ENCODE measurements at regions not wholly inside any gene's neighbourhood (a gene's known extent, or its start where the extent isn't known, plus 50 kb on each side); places are given as distances from the start of the nearest gene placed in this dataset.

DNA sequence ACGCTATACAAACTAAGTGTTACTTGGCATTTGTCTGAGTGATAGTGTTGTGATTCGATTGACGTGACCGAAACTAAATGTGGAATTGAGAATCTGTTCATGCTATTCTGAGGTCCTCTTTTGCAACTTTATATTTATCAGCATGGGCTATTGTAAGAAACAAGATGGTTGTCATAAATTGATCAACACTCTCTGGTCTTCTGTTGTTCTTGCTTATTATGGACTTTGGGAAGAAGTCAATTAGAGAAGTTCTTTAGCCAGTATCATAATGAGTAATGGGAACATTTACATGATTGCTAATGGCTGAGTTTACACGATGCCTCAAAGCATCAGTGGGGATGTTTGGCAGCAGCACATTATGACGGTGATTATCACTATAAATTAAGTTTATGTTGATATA is 195.0 kb downstream of the CD83 start:
- H3K36me3 Mint-ChIP-seq = no peaks in the 10 kb centered on the region
- H3K9me3 Mint-ChIP-seq = no peaks in the 10 kb centered on the region
- peaks cover 8% of the 10 kb centered on the region for H3K27me3 Mint-ChIP-seq
- no peak overlapping the region for H3K27ac Mint-ChIP-seq
- CTCF ChIA-PET = no interaction called here
- DNase-seq = no peak
- no peak overlapping the region for H3K4me3 Mint-ChIP-seq
- H3K4me1 Mint-ChIP-seq = peaks cover 9% of the 10 kb centered on the region

DNA sequence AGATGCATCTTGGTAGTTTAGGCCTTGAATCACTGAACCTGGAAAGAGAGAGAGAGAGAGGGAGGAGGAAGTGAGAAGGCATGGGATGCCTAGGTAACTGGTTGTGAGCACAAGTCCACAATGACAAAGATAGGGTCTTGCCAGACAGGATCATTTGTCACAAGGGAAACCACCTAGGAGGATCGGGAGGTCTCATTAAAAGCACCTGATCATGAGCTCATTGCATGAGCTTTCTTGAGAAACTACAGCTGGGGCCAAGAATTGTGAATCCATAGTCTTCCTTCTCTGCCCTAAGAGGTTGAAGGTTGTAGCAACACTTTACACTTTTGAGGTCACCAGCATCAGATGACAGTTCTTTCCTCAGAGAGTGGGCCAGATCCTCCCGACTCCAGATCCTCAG is 195.7 kb downstream of the CD83 start:
- H3K4me1 Mint-ChIP-seq = peaks cover 9% of the 10 kb centered on the region

DNA sequence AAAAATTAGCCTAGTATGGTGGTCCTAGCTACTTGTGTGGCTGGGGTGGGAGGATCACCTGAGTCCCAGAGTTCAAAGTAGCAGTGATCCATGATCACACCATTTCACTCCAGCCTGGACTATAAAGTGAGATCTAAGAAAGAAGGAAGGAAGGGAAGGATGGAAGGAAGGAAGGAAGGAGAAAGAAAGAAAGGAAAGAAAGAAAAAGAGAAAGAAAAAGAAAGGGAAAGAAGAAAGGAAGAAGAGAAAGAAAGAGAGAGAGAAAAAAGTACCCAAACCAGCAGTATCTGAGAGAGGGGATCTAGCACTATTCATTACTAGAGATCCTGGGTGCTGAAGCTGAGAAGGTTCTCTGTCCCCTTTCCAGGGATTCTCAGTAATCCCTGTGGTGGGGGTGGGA is 197.8 kb downstream of the CD83 start:
- Mint-ChIP-seq H3K36me3 (no peaks in the 10 kb centered on the region), H3K9me3 (no peaks in the 10 kb centered on the region)
- CTCF ChIA-PET = no interaction called here

More for the DNA sequence above, 195.7 kb downstream of the CD83 start:
- Mint-ChIP-seq H3K36me3 (no peaks in the 10 kb centered on the region), H3K27me3 (peaks cover 4% of the 10 kb centered on the region), H3K9me3 (no peaks in the 10 kb centered on the region), H3K4me3 (no peak overlapping the region), H3K27ac (no peak overlapping the region)
- CTCF ChIA-PET = no interaction called here
- DNase-seq = no peak

DNA sequence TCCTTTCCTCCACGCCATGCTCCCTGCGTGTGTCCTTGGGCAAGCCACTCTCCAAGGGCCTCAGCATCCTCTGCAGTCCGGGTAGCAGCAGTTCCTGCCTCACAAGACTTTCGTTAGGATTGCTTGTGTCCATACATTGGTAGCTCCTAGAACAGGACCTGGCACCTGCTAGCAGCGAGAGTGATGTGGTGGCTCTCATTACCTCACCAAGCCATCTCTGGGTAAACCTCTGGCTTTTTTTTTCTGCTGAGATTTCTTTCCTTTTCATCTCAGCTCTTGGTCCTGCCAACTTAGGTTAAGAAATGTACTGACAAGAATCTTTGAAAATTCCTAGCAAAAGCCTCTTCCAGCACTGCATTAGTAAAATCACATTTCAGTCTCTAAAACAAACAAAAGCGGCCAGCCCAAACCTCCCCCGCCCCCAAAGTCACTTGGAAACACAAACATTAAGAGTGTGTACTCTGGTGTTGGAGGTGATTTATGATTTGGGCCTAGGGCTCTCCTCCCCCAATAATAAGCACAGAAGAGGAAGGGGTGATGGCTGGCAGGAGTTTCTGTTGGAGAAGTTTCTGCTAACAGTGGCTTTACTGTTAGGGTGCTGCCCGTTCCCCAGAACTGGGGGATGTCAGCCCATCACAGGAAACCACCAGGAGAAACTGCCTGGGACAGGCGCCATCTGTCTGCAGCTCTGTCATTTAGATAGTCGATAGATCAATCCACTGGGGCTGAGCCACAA is 199.2 kb downstream of the CD83 start:
- CTCF ChIA-PET = interaction anchor here (0.6 to 2.4 kb wide), 12 partner anchors 26 to 1024 kb away, joined by 3 to 11 read pairs (median 3); no protein-coding TSS in a partner anchor
- no peak overlapping the region for H3K4me3 Mint-ChIP-seq

More for the DNA sequence above, 197.8 kb downstream of the CD83 start:
- DNase-seq = no peak
- no peak overlapping the region for H3K27ac Mint-ChIP-seq
- no peak overlapping the region for H3K4me3 Mint-ChIP-seq
- peaks cover 9% of the 10 kb centered on the region for H3K4me1 Mint-ChIP-seq
- H3K27me3 Mint-ChIP-seq = peaks cover 4% of the 10 kb centered on the region

DNA sequence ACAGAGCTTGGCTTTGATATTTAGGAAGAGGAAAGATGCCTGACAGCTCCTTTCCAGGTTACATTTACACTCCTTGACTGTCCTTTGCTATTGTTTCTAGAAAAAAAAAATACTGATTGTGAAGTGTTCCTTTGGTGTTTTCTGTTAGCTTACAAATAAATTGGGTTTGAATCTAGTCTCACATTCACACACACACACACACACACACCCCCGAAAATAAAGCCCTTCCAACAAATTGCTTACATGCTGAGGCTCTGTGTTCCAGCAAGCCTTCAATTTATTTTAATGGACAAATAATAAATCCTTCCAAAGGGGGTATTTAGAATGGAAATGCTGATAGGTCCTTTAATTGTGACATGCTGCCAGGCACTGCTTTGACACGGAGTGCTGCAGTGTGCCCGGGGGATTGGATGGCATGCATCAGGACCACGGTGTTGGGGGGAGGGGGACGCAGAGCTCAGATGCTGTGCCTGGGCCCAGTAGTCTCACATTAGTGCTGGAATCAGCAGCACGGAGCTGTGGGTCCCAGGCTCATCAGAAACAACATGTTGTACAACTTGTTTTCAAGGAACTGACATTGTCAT is 199.9 kb downstream of the CD83 start:
- DNase-seq = no peak
- peaks cover 13% of the 10 kb centered on the region for H3K27me3 Mint-ChIP-seq
- CTCF ChIA-PET = interaction anchor here (0.6 to 2.4 kb wide), 11 partner anchors 26 to 1023 kb away, joined by 3 to 11 read pairs (median 3); no protein-coding TSS in a partner anchor
- H3K4me3 Mint-ChIP-seq = no peak overlapping the region
- H3K4me1 Mint-ChIP-seq = peaks cover 11% of the 10 kb centered on the region
- H3K36me3 Mint-ChIP-seq = no peaks in the 10 kb centered on the region
- H3K27ac Mint-ChIP-seq = no peak overlapping the region
- H3K9me3 Mint-ChIP-seq = no peaks in the 10 kb centered on the region

More for the DNA sequence above, 199.2 kb downstream of the CD83 start:
- Mint-ChIP-seq H3K27me3 (peaks cover 6% of the 10 kb centered on the region), H3K9me3 (no peaks in the 10 kb centered on the region), H3K27ac (no peak overlapping the region), H3K4me1 (peaks cover 9% of the 10 kb centered on the region), H3K36me3 (no peaks in the 10 kb centered on the region)
- DNase-seq = peak; percentile 34

DNA sequence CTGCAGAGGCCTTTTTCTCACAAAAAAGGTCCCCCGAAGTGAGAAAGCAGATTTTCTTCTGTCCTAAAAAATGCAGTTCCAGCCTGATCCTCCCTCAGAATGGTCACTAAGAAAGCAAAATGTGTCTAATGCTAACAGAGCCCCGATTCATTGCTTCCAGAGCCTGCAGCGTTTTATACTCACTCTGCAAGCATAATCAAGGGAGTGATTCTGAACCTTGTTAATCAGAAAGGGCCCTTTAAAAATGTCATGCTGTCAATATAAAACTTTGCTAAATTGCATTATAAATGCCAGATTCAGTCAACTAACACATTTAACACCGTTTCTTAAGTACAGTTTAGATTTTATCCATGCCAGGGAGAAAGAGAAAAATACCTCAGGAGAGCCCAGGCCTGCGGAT is 202.8 kb downstream of the CD83 start:
- H3K4me1 Mint-ChIP-seq = peaks cover 14% of the 10 kb centered on the region
- CTCF ChIA-PET = no interaction called here

DNA sequence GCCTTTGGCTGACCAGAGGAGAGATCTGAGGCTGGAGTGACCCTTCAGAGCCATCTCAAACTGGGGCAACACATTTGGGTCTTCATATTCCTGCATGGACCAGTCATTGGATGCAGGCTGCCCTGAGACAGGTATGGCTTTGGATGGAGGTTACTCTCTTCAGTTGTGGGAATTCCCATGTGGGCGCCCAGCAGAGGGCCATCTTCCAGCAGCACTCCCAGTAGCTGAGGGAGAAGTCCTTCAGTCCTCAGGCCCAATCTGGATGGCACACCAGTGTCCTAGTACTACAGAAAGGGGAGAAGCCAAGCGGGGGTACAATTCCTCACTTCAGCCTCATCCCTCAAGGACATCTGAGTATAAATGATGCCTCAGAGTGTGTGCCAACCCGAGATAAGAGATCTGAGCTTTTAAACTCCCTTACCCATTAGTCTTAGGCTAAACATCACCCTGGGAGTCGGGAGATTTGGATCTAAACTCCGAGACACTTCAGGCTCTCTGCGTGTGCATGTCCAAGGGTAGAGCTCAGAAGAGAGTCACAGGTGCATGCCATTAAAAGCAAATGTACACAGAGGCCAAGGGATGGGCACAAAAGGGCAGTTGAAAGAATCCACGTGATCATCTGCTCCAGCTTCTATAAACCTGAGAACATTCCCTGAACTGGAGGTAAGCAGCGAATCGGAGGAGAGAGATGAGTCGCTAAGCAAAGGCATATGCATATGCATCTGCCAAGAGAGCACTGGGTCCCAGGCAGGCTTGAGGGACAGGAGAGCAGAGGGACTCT is 204.6 kb downstream of the CD83 start:
- no peak for DNase-seq
- Mint-ChIP-seq H3K27ac (no peak overlapping the region), H3K9me3 (no peaks in the 10 kb centered on the region), H3K36me3 (no peaks in the 10 kb centered on the region), H3K27me3 (peaks cover 22% of the 10 kb centered on the region), H3K4me3 (no peak overlapping the region), H3K4me1 (peaks cover 10% of the 10 kb centered on the region)
- CTCF ChIA-PET = no interaction called here

More for the DNA sequence above, 202.8 kb downstream of the CD83 start:
- no peaks in the 10 kb centered on the region for H3K36me3 Mint-ChIP-seq
- DNase-seq = no peak
- H3K27me3 Mint-ChIP-seq = peaks cover 22% of the 10 kb centered on the region
- no peaks in the 10 kb centered on the region for H3K9me3 Mint-ChIP-seq
- no peak overlapping the region for H3K27ac Mint-ChIP-seq
- no peak overlapping the region for H3K4me3 Mint-ChIP-seq

DNA sequence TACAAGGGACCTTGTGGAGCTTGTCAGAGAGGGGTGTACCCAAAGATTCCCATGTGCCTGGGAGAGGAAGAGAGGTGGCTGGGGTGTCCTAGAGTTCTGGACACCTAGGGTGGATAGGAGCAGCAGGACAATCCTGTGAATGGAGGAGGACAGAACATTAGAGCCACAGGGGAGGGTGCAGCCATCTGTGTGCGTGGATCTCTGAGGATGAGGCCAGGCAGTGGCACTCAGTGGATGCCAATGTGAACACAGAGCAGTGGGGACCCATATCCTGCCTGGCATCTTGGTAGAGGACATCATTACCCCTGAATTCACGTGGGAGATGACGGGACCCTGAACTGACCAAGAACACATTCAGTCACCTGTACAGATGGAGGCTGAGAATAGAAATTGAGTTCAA is 205.3 kb downstream of the CD83 start:
- Mint-ChIP-seq H3K4me3 (no peak overlapping the region), H3K27me3 (peaks cover 17% of the 10 kb centered on the region), H3K4me1 (peaks cover 8% of the 10 kb centered on the region), H3K9me3 (no peaks in the 10 kb centered on the region), H3K36me3 (no peaks in the 10 kb centered on the region), H3K27ac (no peak overlapping the region)
- CTCF ChIA-PET = no interaction called here
- no peak for DNase-seq

DNA sequence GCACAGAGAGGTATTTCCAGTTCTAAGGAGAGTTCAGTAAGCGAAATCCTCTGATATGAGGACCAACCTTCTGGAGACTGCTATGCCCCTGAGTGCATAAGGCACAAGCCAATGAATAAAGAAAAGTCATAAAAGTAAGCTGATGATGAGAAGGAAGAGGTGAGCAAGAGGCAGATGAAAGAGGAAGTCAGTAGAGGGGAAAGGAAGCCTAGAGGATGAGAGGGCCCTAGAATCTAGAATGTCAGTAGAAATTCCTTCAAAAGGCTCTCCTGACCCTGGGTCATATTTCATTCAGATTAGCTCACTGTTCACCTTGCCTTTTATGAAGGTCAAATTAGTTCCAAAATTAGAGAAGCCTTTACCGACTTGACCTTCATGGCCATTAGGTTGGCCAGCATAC is 209.2 kb downstream of the CD83 start:
- H3K4me1 Mint-ChIP-seq = peaks cover 8% of the 10 kb centered on the region
- H3K9me3 Mint-ChIP-seq = no peaks in the 10 kb centered on the region
- no peak for DNase-seq
- peaks cover 20% of the 10 kb centered on the region for H3K27me3 Mint-ChIP-seq
- no peak overlapping the region for H3K27ac Mint-ChIP-seq
- no peaks in the 10 kb centered on the region for H3K36me3 Mint-ChIP-seq
- CTCF ChIA-PET = interaction anchor here (0.6 kb wide), 1 partner anchor 127 kb away, joined by 3 read pairs; no protein-coding TSS in a partner anchor
- H3K4me3 Mint-ChIP-seq = no peak overlapping the region

DNA sequence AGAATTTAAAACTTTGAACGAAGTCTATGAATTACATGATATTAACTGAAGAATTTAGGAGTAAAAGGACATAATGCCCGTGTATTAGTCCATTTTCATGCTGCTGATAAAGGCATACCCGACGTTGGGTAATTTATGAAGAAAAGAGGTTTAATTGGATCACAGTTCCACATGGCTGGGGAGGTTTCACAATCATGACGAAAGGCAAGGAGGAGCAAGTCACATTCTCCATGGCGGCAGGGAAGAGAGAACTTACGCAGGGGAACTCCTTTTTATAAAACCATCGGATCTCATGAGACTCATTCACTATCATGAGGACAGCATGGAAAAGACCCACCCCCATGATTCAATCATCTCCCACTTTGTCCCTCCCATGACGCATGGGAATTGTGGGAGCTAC is 210.6 kb downstream of the CD83 start:
- Mint-ChIP-seq H3K27me3 (peaks cover 7% of the 10 kb centered on the region), H3K27ac (no peak overlapping the region), H3K4me3 (no peak overlapping the region), H3K4me1 (peaks cover 3% of the 10 kb centered on the region), H3K9me3 (no peaks in the 10 kb centered on the region), H3K36me3 (no peaks in the 10 kb centered on the region)
- CTCF ChIA-PET = no interaction called here
- no peak for DNase-seq

DNA sequence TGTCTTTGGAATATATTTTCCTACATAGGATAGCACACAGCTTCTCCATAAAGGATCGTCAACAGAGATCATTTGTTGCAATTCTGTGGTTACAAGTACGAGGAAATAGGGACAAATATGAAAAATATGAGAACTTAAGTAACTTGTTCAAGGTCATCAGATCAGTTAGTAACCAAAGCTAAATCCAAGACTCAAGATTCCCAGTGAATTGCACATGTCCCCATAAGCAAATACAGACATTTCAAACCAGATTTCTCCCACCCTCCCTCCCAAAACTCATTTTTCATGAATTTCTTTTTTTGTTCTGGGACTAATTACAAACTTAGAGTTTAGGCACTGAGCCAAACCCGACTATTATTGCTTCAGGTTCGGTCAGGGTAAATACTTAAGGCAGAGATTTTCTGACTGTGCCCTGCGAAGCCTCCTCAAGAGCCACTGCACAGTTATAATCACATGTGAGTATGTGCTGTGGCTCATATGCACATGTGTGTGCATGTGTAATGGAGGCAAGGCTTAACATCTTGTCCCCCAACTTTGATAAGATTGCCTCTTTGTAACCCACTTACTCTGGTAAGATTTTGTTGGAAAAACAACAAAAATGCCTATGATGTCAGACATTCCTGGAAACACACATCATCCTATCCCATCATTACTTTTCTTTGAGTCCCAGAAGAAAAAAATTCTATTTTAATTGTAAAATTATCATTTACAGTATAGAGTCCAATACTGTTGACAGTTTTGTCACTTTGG is 216.2 kb downstream of the CD83 start:
- CTCF ChIA-PET = no interaction called here
- DNase-seq = no peak
- no peak overlapping the region for H3K4me3 Mint-ChIP-seq
- peaks cover 4% of the 10 kb centered on the region for H3K27me3 Mint-ChIP-seq
- no peaks in the 10 kb centered on the region for H3K4me1 Mint-ChIP-seq
- H3K9me3 Mint-ChIP-seq = peaks cover 3% of the 10 kb centered on the region
- H3K27ac Mint-ChIP-seq = no peak overlapping the region
- no peaks in the 10 kb centered on the region for H3K36me3 Mint-ChIP-seq

DNA sequence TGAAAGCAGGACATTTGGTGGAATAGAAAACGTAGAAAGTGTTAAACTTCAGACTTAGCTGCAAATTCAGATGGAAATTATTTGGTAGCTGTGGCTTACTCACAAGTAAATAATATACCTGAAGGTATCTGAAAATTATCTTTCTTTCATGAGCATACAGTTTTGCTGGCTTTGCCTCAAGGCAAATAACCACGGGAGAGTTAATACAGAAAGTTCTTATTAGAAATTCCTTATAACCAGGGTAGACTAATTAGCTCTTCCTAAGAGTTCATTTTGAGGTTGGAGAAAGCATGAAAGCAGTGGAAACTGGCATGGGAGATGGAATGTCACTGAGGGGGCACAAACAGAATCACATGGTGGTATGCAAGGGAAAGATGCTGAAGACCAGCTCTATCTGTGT is 217.5 kb downstream of the CD83 start:
- peaks cover under 1% of the 10 kb centered on the region for H3K27me3 Mint-ChIP-seq

DNA sequence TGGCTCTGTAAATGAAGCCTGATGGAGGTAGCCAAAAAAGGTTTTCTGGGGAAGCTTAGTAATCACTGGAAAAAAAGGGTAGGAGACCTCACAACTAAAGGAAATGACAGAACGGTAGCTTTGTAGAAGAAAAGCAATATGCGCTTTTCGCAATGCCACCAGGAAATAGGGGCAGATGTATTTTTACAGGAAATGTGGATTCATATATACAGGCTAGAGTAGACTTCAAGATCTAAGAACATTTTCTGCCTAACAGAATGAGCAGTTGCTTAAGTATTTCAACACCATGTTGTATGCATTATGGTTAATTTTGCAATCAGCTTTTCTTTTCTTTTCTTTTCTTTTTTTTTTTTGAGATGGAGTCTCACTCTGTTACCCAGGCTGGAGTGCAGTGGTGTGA is 219.6 kb downstream of the CD83 start:
- Mint-ChIP-seq H3K4me3 (no peak overlapping the region), H3K4me1 (no peaks in the 10 kb centered on the region), H3K27me3 (no peaks in the 10 kb centered on the region), H3K27ac (no peak overlapping the region), H3K9me3 (peaks cover 3% of the 10 kb centered on the region), H3K36me3 (no peaks in the 10 kb centered on the region)
- CTCF ChIA-PET = no interaction called here
- DNase-seq = no peak

More for the DNA sequence above, 217.5 kb downstream of the CD83 start:
- no peak for DNase-seq
- H3K4me1 Mint-ChIP-seq = no peaks in the 10 kb centered on the region
- H3K36me3 Mint-ChIP-seq = no peaks in the 10 kb centered on the region
- H3K9me3 Mint-ChIP-seq = peaks cover 3% of the 10 kb centered on the region
- CTCF ChIA-PET = no interaction called here
- H3K27ac Mint-ChIP-seq = no peak overlapping the region
- H3K4me3 Mint-ChIP-seq = no peak overlapping the region

DNA sequence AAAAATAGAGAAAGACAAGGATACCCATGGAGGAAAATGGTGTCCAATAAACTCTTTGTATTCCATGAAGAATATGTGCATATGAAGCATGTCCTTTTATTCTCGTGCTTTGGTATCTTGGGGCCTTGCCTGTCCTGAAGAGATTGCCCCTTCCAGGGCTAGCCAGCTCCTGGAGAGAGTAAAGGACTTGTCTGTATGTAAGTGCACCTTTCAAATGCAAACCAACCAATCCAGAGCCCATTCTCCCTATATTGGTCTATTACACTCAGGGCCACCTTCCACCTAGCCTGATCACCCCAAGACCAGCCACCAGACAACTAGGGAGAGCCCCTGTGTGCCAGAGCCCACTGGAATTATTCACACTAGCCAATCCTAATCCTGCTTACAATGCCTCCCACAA is 221.6 kb downstream of the CD83 start:
- CTCF ChIA-PET = no interaction called here
- Mint-ChIP-seq H3K36me3 (no peaks in the 10 kb centered on the region), H3K27me3 (peaks cover 4% of the 10 kb centered on the region), H3K9me3 (peaks cover 3% of the 10 kb centered on the region), H3K27ac (no peak overlapping the region), H3K4me3 (no peak overlapping the region), H3K4me1 (no peaks in the 10 kb centered on the region)
- no peak for DNase-seq

Data from activated naive CD4-positive, alpha-beta T cell treated with anti-CD3 and anti-CD28 coated beads, Interleukin-2, amount 10 ng/mL, durations not matched to agents 7 days and 5 days (primary cell).